Transverse colon (tissue), 4 donors: ENCODE measurements at regions not wholly inside any gene's neighbourhood (a gene's known extent, or its start where the extent isn't known, plus 50 kb on each side); places are given as distances from the start of the nearest gene placed in this dataset.

ENCODE experiments used
- DNase-seq: peaks from one replicate; pipeline ENCODE4 v3.0.0-alpha.2; 2019
- H3K27ac ChIP-seq, 4 donors: fragments of 200-600 bp; sonication (generic); 2 replicates each; pipeline ENCODE4 v1.5.1; 2016 to 2018; ENCODE audit warnings: inconsistent platforms in 4 of 4
- H3K27me3 ChIP-seq: fragments of 200-600 bp; sonication (generic); 2 replicates; pipeline ENCODE4 v1.5.1; 2017; ENCODE audit warnings: inconsistent platforms
- H3K36me3 ChIP-seq, 4 donors: fragments of 200-600 bp; sonication (generic); 2 replicates each; pipeline ENCODE4 v1.5.1; 2017 to 2019; ENCODE audit warnings: inconsistent platforms in 4 of 4
- H3K4me1 ChIP-seq, 4 donors: fragments of 200-600 bp; sonication (generic); 2 replicates each; pipeline ENCODE4 v1.5.1; 2017 to 2020; ENCODE audit warnings: inconsistent platforms in 4 of 4
- H3K4me3 ChIP-seq, 4 donors: fragments of 200-600 bp; sonication (generic); 1 replicate in 1 of 4; 2 replicates in 3 of 4; pipeline versions ENCODE4 v1.5.1 to v1.6.1; 2017 to 2019; ENCODE audit warnings: inconsistent platforms in 4 of 4
- H3K9me3 ChIP-seq, 2 donors: fragments of 200-600 bp; sonication (generic); 2 replicates each; pipeline ENCODE4 v1.5.1; 2017 to 2019; ENCODE audit warnings: inconsistent platforms in 2 of 2
- EP300 ChIP-seq: sonication (generic); formaldehyde crosslinking; IDR thresholded peaks from one replicate; pipeline ENCODE4 v1.6.1; 2017; ENCODE audit warnings: antibody characterized with exemption, low read depth
- POLR2A ChIP-seq: fragments of 450-650 bp; IDR thresholded peaks from one replicate; pipeline ENCODE4 v1.6.1; 2016; ENCODE audit warnings: antibody characterized with exemption, mild to moderate bottlenecking, moderate library complexity
- POLR2AphosphoS5 ChIP-seq, 3 donors: sonication (generic); formaldehyde crosslinking; IDR thresholded peaks; one replicate each; pipeline ENCODE4 v1.6.1; 2016; ENCODE audit warnings: antibody characterized with exemption in 3 of 3
- WGBS, 2 donors: methylation state at CpG; one replicate each; pipeline ENCODE4 v1.1.5; 2018; ENCODE audit warnings: low coverage in 1 of 2; 5-methylcytosine and 5-hydroxymethylcytosine counted together
- in situ Hi-C, 4 donors: fragments of 200-750 bp; cut with MboI; loops; one replicate each; pipeline versions ENCODE4 v1.15.0 to v1.15.1; 2017; ENCODE audit warnings: low sequenced_read_pairs in 3 of 4, low pct_ligation_motif_present in 1 of 4, low pct_unique_long_range_greater_than_20kb in 1 of 4
- intact Hi-C: fragments of 100-400 bp; cut with DNase I; formaldehyde crosslinking; loops from one replicate; pipeline ENCODE4 v1.15.1; 2023; ENCODE audit warnings: low total_unique reads
- TF ChIP-seq, protein P1 (sequence below), 5 experiments: fragments of 200-600 bp in 3 of 5; fragments of 450-650 bp in 2 of 5; sonication (generic) in 3 of 5; IDR thresholded peaks; 1 replicate in 2 of 5; 2 replicates in 3 of 5; pipeline ENCODE4 v1.5.1; 2016 to 2017; ENCODE audit warnings: antibody characterized with exemption in 5 of 5, inconsistent platforms in 3 of 5, mild to moderate bottlenecking in 2 of 5, moderate library complexity in 1 of 5

DNA sequence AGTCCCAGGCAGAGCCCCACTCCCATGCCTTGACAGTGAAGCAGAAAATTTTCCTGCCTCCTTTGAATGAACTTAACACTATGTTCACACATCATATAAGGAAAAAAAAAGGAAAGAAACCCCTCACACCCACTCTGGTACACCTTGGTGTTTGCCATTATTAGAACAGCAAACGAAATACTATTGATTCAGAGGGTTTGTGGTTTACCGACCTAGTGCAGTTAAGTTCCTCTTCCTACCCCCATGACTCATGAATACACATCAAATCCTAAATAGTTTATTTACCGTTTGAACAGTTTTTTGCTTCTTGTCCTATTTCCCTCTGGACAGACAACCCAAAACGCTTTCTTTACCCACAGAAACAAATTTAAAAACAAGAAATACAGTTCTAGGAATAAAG is 237.7 kb downstream of the FOXA2 start:
- H3K27ac ChIP-seq, result no peak overlapping the region
- no peaks in the 10 kb centered on the region for H3K36me3 ChIP-seq
- H3K27me3 ChIP-seq, result no peaks in the 10 kb centered on the region
- no peak overlapping the region for H3K4me3 ChIP-seq
- H3K4me1 ChIP-seq, result peaks cover 0 to 13% (median 1%) of the 10 kb centered on the region in 4 donors
- intact Hi-C loops (no loop called here), in situ Hi-C loops (loop anchor here in 1 of 4 donors (25.0 kb wide), 1 partner anchor 241 kb away; the partner anchor contains the start of gene FOXA2)
- no peak for DNase-seq
- no peaks in the 10 kb centered on the region for H3K9me3 ChIP-seq
- no peak for TF ChIP-seq EP300
- TF ChIP-seq POLR2A, result no peak
- TF ChIP-seq, protein P1, sequence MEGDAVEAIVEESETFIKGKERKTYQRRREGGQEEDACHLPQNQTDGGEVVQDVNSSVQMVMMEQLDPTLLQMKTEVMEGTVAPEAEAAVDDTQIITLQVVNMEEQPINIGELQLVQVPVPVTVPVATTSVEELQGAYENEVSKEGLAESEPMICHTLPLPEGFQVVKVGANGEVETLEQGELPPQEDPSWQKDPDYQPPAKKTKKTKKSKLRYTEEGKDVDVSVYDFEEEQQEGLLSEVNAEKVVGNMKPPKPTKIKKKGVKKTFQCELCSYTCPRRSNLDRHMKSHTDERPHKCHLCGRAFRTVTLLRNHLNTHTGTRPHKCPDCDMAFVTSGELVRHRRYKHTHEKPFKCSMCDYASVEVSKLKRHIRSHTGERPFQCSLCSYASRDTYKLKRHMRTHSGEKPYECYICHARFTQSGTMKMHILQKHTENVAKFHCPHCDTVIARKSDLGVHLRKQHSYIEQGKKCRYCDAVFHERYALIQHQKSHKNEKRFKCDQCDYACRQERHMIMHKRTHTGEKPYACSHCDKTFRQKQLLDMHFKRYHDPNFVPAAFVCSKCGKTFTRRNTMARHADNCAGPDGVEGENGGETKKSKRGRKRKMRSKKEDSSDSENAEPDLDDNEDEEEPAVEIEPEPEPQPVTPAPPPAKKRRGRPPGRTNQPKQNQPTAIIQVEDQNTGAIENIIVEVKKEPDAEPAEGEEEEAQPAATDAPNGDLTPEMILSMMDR (IDR thresholded peaks at IDR 0.05), result no peak
- no peak for TF ChIP-seq POLR2AphosphoS5 (IDR thresholded peaks at IDR 0.05)
- 31 to 36% methylated on average over 4 of the region's 4 CpGs for WGBS, 2 donors

DNA sequence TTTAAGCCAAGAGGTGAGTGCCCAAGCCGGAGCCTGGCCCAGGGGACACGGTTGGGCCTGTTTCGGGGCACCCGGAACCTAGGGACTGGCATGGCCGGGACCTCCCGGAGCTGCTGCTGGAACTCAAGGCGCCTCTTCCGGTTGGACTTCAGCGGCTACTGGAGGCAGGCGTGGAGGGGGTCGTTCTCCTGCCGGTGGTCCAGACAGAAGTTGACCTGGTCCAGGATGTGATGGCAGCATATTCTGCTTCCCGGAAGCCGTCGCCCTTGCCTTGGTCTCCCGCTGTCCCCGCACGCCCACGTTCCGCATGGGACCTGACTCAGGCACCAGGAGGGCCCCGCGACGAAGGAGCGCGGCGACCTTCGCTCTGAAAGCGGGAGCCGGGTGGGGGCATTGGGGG is 240.8 kb downstream of the FOXA2 start:
- in situ Hi-C loops, result loop anchor here in 1 of 4 donors (25.0 kb wide), 1 partner anchor 244 kb away; the partner anchor contains the start of gene FOXA2
- TF ChIP-seq EP300 (no peak), POLR2A (no peak), POLR2AphosphoS5 (IDR thresholded peaks at IDR 0.05) (no peak)
- TF ChIP-seq, protein P1 (IDR thresholded peaks at IDR 0.05), result no peak
- Histone ChIP-seq H3K9me3 (no peaks in the 10 kb centered on the region), H3K4me3 (no peak overlapping the region), H3K27me3 (peaks cover 3% of the 10 kb centered on the region), H3K36me3 (no peaks in the 10 kb centered on the region), H3K27ac (no peak overlapping the region), H3K4me1 (peaks cover 0 to 7% (median 0%) of the 10 kb centered on the region in 4 donors)
- intact Hi-C loops, result no loop called here
- WGBS, 2 donors, result 97% methylated on average over 29 of the region's 29 CpGs; no CpG with 5 or more reads in 1 of the 2 donors
- no peak for DNase-seq

DNA sequence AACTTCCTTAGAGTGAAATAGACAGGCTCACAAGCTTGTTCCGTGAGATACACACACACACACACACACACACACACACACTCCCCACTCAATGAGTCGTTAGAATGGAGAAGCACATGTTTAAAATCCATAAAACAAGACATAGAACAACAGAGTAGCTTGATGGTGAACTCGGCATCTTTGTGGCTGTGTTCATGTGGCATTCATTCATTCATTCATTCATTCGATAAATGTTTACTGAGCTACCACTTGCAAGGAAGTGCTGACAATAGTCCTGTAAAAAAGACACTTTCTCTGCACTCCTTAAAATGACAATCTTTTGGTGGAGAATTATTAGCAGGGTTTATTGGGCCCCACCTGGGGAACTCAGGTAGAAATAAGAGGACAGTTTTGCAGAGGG is 242.0 kb downstream of the FOXA2 start:
- intact Hi-C loops, result no loop called here
- no peak overlapping the region for H3K27ac ChIP-seq
- H3K4me3 ChIP-seq, result no peak overlapping the region
- H3K4me1 ChIP-seq, result peaks cover 0 to 7% (median 0%) of the 10 kb centered on the region in 4 donors
- WGBS, 2 donors, result 69 to 74% methylated on average over 3 to 4 of the region's 4 CpGs
- H3K27me3 ChIP-seq, result peaks cover 3% of the 10 kb centered on the region
- no peak for DNase-seq
- H3K36me3 ChIP-seq, result no peaks in the 10 kb centered on the region
- H3K9me3 ChIP-seq, result no peaks in the 10 kb centered on the region
- no peak for TF ChIP-seq POLR2AphosphoS5 (IDR thresholded peaks at IDR 0.05)
- TF ChIP-seq, protein P1 (IDR thresholded peaks at IDR 0.05), result no peak
- in situ Hi-C loops, result loop anchor here in 1 of 4 donors (25.0 kb wide), 1 partner anchor 245 kb away; the partner anchor contains the start of gene FOXA2

DNA sequence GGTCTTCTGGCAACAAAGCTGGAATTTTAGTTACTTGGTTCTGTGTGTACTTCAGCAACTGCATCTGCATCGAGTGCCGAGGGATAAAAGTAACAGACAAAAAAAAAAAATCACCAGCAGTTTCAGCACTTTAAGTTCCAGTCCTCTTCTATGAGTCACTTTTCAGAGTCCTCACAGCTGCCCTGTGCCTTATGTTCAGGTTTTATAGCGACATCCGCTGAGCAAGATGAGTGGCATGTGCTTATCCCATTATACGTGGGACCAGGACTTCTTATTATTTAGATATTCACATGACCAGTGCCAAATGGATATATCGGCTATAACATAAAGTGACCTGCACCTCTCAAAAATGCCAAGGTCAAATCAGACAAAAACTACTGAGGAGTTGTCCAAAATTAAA is 242.9 kb downstream of the FOXA2 start:
- intact Hi-C loops (no loop called here), in situ Hi-C loops (loop anchor here in 1 of 4 donors (25.0 kb wide), 1 partner anchor 246 kb away; the partner anchor contains the start of gene FOXA2)
- peaks cover 3% of the 10 kb centered on the region for H3K27me3 ChIP-seq
- H3K9me3 ChIP-seq, result no peaks in the 10 kb centered on the region
- no peak for DNase-seq
- no peak overlapping the region for H3K27ac ChIP-seq
- no peaks in the 10 kb centered on the region for H3K36me3 ChIP-seq
- 36 to 59% methylated on average over 5 to 6 of the region's 6 CpGs for WGBS, 2 donors
- TF ChIP-seq POLR2A, result no peak
- TF ChIP-seq EP300, result no peak
- TF ChIP-seq, protein P1 (IDR thresholded peaks at IDR 0.05), result no peak
- no peak for TF ChIP-seq POLR2AphosphoS5 (IDR thresholded peaks at IDR 0.05)
- H3K4me3 ChIP-seq, result no peak overlapping the region
- peaks cover 0 to 7% (median 0%) of the 10 kb centered on the region in 4 donors for H3K4me1 ChIP-seq
